ENCODE measurements at regions not wholly inside any gene's neighbourhood (a gene's known extent, or its start where the extent isn't known, plus 50 kb on each side); places are given as distances from the start of the nearest gene placed in this dataset.

- TF ChIP-seq CTCF (IDR thresholded peaks at IDR 0.05), result no peak
- TF ChIP-seq POLR2A (IDR thresholded peaks at IDR 0.05), result no peak
Measured at GRCh38 chr6:134596191-134596590, 278.3 kb upstream of the SGK1 start.

Data from Peyer's patch (tissue), 4 donors.